WERI-Rb-1 (cell line): ENCODE measurements at regions not wholly inside any gene's neighbourhood (a gene's known extent, or its start where the extent isn't known, plus 50 kb on each side); places are given as distances from the start of the nearest gene placed in this dataset.

Experiments used
- DNase-seq: peaks from one replicate; pipeline ENCODE4 v3.0.0-alpha.2; 2020
- H3K27ac ChIP-seq: fragments of 250-450 bp; sonication (Bioruptor Pico); 2 replicates; pipeline ENCODE4 v1.5.1; 2020; ENCODE audit warnings: mild to moderate bottlenecking, moderate library complexity
- H3K27me3 ChIP-seq: fragments of 250-450 bp; sonication (Bioruptor Pico); 2 replicates; pipeline ENCODE4 v1.5.1; 2021; ENCODE audit warnings: mild to moderate bottlenecking, low read depth, moderate library complexity; ENCODE audit not compliant: insufficient read depth, severe bottlenecking
- H3K36me3 ChIP-seq: fragments of 250-450 bp; sonication (Bioruptor Pico); 2 replicates; pipeline ENCODE4 v1.5.1; 2020; ENCODE audit warnings: mild to moderate bottlenecking, moderate library complexity
- H3K4me3 ChIP-seq: 2 replicates; pipeline ENCODE4 v1.5.1; 2011; ENCODE audit warnings: low read depth, mild to moderate bottlenecking, control low read depth, low read length
- H3K9me3 ChIP-seq: fragments of 250-450 bp; sonication (Bioruptor Pico); 2 replicates; pipeline ENCODE4 v1.5.1; 2021; ENCODE audit warnings: mild to moderate bottlenecking, moderate library complexity; ENCODE audit not compliant: severe bottlenecking
- TF ChIP-seq, protein P1 (sequence below): IDR thresholded peaks from 2 replicates; pipeline ENCODE4 v1.5.1; 2011; ENCODE audit warnings: low read depth, mild to moderate bottlenecking, control low read depth, inconsistent platforms, low read length

DNA sequence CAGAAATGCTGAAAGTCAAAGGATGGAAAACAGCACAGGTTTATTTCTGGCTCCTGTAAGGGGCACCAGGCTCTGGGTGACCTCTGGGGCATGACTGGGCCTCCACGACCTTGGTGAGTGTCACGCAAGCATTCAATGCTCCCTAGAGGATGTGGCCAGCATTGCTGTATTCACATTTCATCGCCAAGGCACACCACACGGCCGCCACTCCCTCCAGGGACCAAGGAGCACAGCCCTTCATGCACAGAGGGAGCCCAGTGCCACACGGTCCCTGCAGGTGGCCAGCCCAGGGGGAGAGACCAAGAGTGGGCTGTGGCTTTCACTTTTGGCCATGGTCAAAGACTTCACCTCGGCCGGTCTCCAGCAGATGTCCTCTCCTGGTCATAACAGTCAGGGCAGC, 137.4 kb upstream of the TNRC6C start:
- Histone ChIP-seq H3K4me3 (no peak overlapping the region), H3K27me3 (no peaks in the 10 kb centered on the region), H3K27ac (no peak overlapping the region), H3K9me3 (no peaks in the 10 kb centered on the region), H3K36me3 (no peaks in the 10 kb centered on the region)
- TF ChIP-seq, protein P1, sequence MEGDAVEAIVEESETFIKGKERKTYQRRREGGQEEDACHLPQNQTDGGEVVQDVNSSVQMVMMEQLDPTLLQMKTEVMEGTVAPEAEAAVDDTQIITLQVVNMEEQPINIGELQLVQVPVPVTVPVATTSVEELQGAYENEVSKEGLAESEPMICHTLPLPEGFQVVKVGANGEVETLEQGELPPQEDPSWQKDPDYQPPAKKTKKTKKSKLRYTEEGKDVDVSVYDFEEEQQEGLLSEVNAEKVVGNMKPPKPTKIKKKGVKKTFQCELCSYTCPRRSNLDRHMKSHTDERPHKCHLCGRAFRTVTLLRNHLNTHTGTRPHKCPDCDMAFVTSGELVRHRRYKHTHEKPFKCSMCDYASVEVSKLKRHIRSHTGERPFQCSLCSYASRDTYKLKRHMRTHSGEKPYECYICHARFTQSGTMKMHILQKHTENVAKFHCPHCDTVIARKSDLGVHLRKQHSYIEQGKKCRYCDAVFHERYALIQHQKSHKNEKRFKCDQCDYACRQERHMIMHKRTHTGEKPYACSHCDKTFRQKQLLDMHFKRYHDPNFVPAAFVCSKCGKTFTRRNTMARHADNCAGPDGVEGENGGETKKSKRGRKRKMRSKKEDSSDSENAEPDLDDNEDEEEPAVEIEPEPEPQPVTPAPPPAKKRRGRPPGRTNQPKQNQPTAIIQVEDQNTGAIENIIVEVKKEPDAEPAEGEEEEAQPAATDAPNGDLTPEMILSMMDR: peak; percentile 56
- peak; percentile 65 for DNase-seq

DNA sequence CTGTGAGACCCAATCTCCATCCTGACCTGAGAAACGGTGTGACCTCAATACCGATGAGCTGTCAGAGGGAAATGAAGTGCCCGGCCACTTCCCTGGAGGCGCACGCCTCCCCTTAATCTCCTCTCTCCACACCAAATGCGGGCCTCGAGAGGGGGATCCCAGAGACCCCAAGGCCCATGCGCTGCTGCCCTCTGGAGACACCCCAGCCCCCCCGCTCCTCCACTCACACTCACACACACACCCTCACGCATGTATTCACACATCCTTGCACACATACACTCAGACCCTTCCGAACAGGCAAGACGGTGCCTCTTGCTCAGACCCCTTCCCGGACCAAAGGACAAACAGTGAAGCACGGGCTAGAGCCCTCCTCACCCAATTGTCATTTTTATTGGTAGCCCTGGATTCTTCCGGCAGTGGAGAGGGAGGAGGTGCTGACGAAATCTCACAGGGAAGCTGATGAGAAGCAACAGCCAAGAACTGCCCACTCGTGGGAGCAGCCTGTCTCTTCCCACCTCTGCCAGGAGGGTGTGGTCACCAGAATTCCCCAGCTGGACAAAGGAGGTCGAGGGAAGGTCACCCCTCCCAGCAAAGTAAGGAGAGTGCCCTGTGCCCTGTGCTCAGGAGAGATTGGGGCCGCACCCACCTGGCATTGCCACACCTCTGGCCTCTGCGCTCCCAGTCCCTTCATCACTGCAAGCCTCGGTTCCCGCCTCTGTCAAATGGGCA, 136.0 kb upstream of the TNRC6C start:
- H3K4me3 ChIP-seq: no peak overlapping the region
- no peak for DNase-seq
- no peak overlapping the region for H3K27ac ChIP-seq
- no peaks in the 10 kb centered on the region for H3K27me3 ChIP-seq
- no peaks in the 10 kb centered on the region for H3K36me3 ChIP-seq
- no peaks in the 10 kb centered on the region for H3K9me3 ChIP-seq
- TF ChIP-seq, protein P1: no peak

DNA sequence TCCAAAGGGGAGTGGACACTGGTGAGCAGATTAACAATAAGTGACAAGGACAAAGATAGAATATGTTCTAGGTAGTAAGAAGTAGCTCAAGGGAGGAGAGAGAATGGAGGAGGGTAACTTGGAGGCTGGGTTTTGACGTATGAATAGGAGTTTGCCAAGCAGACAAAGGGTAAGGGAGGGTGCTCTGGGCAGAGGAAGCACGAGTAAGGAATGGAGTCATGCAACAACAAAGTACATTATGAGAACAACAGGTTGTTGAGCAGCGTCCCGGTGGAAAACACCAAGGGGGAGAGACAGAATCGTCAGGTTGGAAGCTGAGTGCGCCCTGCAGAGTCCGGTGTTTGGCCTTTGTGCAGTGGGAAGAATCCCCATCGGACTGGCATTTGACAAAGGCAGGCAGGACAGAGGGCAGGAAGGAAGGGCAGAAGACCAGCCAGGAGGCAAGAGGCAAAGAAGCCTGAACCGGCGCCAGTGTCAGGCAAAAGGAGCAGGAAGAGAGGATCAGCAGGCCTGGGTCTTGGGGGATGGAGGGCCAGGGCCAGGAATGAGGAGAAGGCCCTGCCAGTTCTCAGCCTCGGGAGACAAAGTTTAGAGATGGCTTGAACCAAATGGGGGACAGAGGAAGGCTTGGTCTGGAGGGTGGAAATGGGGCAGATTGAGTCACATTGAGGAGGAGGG, 134.3 kb upstream of the TNRC6C start:
- Histone ChIP-seq H3K4me3 (no peak overlapping the region), H3K27me3 (no peaks in the 10 kb centered on the region), H3K27ac (no peak overlapping the region), H3K36me3 (no peaks in the 10 kb centered on the region), H3K9me3 (no peaks in the 10 kb centered on the region)
- TF ChIP-seq, protein P1: no peak
- no peak for DNase-seq

DNA sequence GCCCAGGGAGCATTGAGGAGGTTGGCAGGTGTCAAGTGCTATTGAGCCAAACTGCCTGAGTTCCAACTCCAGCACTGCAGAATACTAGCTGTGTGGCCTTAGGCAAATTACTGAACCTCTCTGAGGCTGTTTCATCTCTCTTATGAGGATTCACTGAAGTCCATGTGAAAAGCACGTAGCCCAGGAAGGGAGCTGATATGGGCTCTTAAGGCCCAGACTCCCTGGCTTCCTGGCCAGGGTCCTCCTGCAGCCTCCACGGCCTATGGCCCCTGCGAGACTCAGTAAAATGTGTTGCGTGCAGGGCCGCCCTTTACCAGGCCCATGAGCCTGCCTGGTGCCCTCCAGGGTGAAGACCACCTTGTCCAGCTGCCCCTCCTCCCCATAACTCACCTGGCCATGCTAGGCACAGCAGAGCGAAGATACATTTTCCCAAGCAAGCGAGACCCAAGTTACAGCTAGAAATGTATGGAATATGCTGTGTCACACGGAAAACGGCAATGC, 133.7 kb upstream of the TNRC6C start:
- no peaks in the 10 kb centered on the region for H3K36me3 ChIP-seq
- no peaks in the 10 kb centered on the region for H3K9me3 ChIP-seq
- TF ChIP-seq, protein P1: no peak
- no peak for DNase-seq
- H3K27ac ChIP-seq: no peak overlapping the region
- no peak overlapping the region for H3K4me3 ChIP-seq
- H3K27me3 ChIP-seq: no peaks in the 10 kb centered on the region

DNA sequence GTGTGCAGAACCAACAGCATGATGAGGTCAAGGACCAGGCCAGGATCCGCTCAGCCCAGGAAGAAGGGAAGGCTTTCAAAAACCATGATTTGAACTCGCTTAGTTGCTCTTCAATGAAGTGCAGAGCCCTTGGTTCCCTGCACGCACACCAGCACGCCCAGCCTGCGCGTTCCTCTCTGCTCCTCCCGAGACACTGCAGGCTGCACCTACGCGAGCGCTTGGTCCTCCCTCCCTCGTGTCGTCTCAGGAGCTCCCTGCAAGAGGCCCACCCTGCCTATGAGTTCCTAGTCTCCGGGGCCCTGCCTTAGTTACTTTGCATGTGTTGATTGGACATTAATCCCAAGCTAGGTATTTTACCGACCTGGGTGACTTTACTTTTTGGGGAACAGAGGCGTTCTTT, 132.9 kb upstream of the TNRC6C start:
- no peak overlapping the region for H3K4me3 ChIP-seq
- no peak overlapping the region for H3K27ac ChIP-seq
- TF ChIP-seq, protein P1: no peak
- no peaks in the 10 kb centered on the region for H3K36me3 ChIP-seq
- no peaks in the 10 kb centered on the region for H3K9me3 ChIP-seq
- DNase-seq: no peak
- H3K27me3 ChIP-seq: no peaks in the 10 kb centered on the region
